Suppressor macrophage (primary cell): ENCODE measurements at regions not wholly inside any gene's neighbourhood (a gene's known extent, or its start where the extent isn't known, plus 50 kb on each side); places are given as distances from the start of the nearest gene placed in this dataset.

Source experiments
- DNase-seq, 4 experiments: peaks; one replicate each; pipeline ENCODE4 v3.0.0-alpha.2; 2020 to 2022

DNA sequence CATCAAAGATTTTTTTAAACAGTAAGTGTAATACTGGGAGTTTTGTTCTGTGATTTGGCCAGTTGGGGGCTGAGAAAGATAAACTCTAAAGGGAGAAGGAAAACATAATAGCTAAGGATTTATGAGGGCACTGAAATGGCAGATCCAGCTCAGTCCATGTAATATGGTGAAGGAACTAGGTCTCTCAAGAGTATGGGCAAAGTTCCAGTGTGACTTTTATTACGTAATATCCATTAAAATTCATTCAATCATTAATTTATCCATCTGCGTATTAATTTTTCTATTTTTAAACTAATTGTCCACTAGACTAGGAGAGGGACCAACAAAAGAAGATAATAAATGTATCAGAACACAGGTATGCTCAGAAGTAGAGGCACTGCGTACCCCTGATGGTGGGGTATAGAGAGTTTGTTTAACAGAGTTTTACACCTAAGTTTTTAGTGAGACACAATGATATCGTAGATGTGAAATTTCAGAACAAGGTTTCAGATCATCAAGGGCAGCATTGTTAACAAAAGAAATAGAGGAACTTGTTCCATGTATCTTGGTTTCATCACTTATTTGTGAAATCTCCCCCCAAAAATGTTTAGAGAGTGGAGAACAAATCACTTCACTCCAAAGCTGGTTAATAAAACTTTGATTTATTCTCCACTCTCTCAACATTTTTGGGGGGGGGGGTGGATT is 351.1 kb downstream of the GRXCR1 start:
- DNase-seq = no peak

DNA sequence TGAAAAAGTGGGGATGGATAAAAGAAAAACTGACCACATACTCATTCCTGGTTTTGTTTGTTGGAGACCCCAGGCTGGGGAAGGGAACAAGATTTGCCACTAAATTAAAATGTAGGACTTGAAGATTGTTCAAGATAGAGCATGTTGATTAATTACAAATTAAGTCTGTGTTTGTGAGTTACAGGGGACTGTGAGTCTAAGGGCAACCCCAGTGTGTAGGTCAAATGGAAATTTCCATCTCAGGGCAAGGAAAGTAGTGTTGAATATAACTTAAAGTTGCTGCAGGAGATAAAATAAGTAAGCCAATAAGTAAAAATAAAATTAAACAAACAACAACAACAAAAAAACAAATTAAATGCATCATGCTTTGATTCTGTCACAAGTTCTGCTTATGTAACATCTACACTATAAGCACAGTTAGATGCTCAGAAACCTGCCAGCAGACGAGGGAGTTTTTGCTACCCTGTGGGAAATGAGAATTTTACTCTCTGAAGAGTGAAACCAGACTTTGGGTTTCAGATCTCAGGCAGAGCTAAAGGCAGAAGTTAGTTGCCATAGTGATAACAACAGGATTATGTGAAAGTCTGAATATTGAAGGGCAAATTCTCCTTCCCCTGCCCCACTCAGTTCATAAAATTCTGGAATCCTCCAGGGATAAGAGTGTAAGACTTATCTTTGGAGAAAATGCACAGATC is 352.3 kb downstream of the GRXCR1 start:
- no peak for DNase-seq

GRCh38 chr4:43251841-43252240 is 359.3 kb downstream of the GRXCR1 start:
- DNase-seq = no peak

GRCh38 chr4:43253541-43253940 is 361.0 kb downstream of the GRXCR1 start:
- DNase-seq = no peak

GRCh38 chr4:43264730-43265129 is 372.2 kb downstream of the GRXCR1 start:
- no peak for DNase-seq

DNA sequence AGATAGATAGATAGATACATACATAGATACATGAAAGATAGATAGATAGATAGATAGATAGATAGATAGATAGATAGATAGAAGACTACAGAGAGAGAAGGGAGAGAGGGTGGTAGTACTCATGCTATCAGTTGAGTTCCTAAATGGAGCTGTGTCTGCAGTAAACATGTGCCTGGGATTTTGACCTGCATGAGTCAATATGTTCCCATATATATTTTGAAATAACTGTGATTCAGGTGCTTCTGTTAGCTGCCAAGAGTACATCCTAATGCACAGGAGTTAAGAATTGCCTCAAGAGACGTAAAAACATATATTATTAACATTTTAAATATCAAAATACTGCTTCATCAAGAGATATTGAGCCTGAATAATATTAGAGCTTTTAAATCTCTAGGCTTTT is 379.4 kb downstream of the GRXCR1 start:
- no peak for DNase-seq

DNA sequence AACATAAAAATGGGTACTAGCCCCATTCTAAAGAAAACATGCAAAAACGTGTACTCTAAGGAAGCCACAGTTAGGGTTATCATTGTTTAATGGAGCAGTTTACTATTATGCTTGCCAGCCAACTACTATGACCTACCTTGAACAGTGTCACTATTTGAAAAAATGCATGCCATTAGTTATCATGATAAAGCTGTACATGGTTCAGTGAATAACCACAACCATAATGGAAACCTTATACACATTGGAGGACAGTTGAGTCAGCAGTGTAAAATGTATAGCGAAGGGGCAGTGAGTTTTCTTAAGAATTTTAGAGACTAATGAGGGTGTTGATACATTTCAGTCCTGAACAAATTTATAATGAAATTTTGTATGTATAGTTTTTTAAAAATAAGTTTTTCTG is 381.9 kb downstream of the GRXCR1 start:
- no peak for DNase-seq

DNA sequence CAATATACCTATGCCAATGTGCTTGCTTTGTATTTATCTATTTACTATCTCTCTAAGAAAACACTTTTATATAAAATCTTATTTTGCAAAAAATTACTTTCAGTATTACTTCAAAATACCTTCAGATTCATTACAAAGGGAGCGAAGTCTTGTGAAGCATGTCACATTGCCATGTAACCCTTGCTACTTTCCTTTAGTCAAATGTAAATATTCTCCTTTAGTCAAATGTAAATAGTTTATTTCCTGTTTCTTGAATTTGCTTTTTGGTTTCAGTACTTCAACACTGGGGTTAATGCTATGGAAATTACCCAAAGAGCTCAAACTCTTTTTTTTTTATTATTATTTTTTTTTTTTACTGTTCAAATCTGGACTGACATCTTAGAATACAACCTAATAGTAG is 383.3 kb downstream of the GRXCR1 start:
- DNase-seq = no peak

GRCh38 chr4:43276321-43276720 is 383.8 kb downstream of the GRXCR1 start:
- no peak for DNase-seq

- DNase-seq = no peak
These were observed 384.5 kb downstream of the GRXCR1 start for GRCh38 chr4:43277003-43277402.

DNA sequence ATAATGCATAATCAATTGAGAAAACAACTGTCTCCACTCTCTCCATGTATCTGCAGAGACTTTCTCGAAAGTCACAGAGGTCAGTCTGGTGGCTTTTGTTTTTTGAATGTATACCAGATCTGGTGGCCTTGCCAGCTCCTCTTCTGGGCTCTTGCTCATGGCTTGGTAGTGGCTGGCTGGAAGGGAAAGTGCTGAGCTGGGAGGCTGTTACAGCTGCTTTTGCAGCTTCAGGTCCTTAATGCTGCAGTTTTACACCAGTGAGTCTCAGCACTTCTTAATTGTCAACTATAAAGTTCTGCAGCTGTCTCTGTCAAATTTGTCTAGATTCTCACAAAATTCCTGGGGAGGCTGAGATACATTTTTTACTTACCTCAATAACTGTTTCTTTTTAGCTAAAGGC is 390.0 kb downstream of the GRXCR1 start:
- DNase-seq = no peak

DNA sequence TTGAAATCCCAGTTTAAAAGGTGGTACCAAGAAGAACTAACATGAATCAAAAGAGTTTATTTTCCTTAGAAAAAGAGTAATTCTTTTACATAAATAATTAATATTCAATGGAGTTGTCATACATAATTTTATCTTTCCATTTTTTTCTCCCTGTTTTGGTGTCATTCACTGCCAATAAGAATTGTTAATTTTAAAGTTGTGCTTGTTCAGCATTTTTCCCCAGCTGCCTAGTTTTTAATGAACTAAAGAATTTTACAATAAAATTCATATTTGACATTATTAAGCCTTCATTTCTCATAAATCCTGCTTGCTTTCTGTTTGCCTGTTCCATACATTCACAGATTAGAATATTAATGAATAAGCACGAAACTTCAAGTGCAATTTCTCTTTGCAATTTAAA is 393.6 kb downstream of the GRXCR1 start:
- DNase-seq = no peak

DNA sequence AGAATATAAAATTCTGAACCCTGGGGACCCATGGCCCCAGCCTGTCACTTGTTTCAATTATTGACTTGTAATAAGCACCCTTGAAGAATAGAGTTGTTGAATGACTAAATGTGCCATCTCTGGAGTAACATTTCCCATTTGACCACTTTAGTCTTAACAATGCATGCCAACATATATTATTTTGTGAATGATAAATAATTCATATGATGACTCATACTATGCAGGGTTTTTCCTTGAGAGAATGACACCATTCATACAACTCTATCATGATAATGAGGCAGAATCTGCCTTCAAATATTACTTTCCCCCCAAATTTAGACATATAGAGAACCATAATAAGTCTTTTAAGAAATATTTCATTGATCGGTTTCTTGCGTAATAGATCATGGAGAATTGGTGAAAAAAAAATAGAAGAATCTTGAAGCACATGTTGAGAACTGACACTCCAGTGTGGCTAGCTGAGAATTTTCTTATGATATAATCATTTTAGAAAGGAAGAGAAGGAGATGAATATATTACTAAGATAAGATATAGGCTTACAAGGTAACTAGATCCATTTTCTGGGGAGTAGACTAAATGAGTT is 404.5 kb downstream of the GRXCR1 start:
- DNase-seq = no peak

DNA sequence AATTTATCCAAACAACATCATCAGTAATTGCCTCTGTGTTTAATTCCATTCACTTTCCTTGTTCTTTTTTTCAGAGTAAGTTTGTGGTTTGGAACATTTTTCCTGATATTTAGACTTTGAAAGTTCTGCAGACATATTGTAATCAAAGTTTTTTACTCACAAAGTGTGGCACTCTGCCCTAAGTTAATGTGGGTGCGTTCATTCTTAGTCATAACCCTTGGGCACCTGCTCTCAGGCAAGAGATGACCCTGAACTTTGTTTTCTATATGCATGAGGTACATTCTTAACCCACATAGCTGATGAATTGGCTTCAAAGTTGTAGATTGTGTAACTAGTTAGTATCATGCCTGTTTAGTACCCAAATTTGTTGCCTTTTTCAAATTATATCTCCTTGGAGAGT is 424.3 kb downstream of the GRXCR1 start:
- DNase-seq = no peak

DNA sequence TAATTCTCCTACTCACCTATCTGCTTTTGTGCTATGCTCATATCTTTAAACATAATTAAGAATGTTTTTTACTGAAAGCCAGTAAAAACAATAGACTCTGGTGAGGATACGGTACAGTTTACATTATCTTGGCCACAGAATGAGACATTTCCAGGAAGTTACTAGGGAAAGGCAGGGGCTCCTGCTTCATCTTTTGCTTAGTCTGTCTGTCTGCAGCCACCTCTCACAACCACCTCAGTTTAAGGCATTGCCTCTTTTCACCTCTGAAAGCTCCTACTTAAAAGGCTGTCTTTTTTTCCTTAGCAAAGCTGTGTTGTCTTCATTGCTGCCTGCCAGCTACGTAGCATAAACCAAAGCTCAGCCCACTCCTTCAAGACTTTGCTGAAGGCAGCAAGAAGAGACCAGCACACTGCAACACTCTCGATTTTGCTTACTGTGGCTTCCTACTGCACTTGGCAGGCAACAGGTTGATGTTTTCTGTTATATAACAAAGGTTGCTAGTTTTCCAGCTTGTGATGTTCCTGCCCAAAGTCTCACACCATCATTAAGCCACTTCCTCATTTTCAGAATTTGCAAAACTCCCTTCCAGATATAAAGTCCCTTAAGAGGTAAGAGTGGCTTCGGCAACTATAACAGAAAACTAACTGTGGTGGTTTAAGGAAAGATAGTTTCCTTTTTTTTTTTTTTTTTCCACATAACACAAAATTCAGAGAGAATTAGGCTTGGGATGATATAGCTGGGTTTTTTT is 432.9 kb downstream of the GRXCR1 start:
- no peak for DNase-seq

DNA sequence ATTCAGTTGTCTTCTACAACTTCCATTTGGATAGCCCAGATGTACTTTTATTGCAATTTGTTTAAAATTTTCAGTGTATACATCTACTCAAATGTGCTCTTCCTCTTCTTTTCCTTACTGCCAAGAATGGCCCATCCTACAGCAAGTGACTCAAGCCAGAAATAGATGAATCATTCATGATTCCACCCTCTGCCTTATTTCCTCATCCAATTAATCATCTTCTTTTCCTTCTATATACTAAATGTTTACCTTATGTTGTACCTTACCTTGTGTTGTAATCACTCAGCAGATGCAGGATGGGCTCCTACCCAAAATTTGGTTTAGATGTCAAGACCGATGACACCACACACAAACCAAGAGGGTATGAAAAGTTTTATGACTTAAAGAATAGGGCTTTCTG is 437.8 kb downstream of the GRXCR1 start:
- no peak for DNase-seq

DNA sequence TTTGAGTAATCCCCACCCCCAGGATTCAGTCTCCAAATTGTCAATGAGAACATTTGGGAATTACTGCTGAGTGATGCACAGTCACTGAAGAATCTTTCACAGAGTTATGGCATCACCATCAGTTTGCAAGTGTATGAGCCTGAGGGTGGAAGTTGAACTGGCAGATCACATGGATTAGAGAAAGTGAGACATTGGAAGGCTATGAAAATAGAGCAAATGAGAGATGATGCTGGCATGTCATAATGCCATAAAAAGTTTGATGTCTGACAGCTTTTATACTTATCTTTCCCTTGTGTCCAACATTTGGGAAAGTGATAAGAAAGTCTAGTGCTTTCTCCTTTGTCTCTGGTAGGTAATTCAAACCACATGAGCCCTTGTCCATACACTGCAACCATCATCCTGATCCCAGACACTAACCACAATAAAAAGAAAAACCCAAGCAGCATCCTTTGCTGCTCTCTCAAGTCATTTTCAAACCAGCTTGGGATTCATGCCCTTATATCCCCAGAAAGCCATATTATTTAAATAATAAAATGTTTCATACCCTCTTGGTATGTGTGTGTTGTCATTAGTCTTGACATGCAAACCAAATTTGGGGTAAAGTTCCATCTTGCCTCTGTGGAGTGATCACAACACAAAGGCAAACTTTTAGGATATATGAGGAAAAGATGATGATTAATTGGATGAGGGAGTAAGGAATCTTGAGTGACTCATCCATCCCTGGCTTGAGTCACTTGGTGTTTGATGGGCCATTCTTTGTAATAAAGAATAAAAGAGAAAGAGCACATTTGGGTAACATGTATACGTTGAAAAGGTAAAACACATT is 438.9 kb downstream of the GRXCR1 start:
- no peak for DNase-seq

DNA sequence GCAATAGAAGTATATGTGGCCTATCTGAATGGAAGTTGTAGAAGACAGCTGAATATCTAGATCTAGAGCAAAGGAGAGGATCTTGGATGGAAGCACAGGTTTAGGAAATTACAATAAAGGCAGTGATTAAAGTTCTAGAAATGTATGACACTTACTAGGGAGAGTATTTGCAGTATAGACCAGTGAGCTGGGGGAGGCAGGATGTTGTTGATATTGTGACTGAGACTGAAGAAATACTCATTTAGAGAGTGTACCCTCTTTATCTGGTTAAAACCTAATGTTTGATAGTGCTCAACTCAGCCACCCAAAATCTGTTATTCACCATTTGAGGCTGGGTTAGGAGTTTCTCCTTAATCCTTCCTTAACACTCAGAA is 439.5 kb downstream of the GRXCR1 start:
- DNase-seq = no peak

GRCh38 chr4:43337707-43338106 is 445.2 kb downstream of the GRXCR1 start:
- DNase-seq = no peak

DNA sequence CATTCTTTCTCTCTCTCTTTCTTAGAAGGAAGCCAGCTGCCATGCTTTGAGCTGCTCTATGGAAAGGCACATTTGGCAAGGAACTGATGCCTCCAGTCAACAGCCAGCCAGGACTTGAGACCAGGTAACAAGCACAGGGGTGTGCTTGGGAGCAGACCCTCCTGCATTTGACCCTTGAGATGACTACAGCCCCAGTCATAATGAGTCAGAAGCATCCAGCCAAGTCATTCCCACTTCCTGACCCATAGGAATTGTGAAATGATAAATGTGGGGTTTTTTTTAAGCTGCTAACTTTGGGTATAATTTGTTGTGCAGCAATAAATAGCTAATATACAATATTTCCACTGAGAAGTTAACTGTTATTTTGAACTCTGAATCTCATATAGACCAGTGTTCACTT is 446.9 kb downstream of the GRXCR1 start:
- no peak for DNase-seq

GRCh38 chr4:43341741-43342140 is 449.2 kb downstream of the GRXCR1 start:
- no peak for DNase-seq

DNA sequence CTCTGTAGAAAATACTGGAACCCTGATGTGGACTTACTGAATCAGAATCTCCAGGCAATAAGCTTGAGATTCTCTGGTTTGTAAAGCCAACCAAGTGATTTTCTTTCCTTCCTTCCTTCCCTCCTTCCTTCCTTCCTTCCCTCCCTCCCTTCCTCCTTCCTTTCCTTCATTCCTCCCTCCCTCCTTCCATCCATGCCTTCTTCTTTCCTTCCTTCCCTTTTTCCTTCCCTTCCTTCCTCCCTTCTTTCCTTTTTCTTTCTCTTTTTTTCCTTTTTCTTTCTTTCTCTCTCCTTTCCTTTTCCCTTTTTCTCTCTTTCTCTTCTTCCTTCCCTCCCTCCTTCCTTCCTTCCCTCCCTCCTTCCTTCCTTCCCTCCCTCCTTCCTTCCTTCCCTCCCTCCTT is 450.8 kb downstream of the GRXCR1 start:
- no peak for DNase-seq
